NCI-H2107 treated with DMSO at 0.1 percent for 48 hours (cell line): ENCODE measurements at regions not wholly inside any gene's neighbourhood (a gene's known extent, or its start where the extent isn't known, plus 50 kb on each side); places are given as distances from the start of the nearest gene placed in this dataset.

ENCODE experiments used
- DNase-seq: peaks from one replicate; lab custom pipeline; 2025; ENCODE audit not compliant: unreplicated experiment; lab: John Stamatoyannopoulos, UW

DNA sequence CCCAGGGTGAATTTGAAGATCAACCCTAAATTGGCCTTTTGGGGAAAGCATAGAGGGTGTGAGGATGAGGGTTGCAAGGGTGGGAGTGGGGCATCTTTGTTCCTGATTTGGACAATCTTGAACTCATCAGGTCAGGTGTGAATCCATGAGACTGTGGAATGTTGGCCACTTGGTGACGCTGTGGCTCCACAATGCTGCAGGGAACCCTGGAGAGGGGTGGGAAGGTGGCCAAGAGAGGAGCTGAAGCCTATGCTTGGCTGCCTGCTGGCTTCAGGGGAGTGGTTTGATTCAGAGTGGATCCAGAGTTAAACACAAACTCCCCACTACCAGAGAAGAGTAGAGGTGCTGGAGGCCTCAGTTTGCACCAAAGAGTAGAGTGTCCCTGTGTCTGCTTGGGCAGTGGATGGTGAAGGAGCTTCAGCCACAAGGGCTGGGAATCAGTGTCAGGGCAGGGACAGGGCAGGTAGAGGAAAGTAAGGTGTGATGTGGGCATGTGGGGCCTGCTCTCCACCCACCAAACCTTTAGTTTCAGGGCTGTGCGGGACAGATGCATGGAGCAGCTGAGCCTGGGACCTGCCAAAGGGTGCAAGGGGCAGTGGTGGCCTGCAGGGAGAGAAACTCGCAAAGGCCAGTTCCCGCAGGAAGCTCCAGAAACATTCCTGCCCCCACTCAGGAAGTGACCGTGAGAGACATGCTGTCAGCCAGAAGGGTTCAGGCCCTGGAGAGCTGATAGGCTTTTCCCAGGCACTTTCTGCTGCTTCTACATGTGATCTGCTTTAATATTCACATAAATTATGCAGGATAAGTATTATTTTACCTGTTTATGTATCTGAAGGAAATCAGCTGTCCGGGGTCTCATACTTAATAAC, 81.0 kb upstream of the PRSS58 start:
- DNase-seq: peak; percentile 41

GRCh38 chr7:142337054-142338001, 79.5 kb upstream of the PRSS58 start:
- DNase-seq: no peak

DNA sequence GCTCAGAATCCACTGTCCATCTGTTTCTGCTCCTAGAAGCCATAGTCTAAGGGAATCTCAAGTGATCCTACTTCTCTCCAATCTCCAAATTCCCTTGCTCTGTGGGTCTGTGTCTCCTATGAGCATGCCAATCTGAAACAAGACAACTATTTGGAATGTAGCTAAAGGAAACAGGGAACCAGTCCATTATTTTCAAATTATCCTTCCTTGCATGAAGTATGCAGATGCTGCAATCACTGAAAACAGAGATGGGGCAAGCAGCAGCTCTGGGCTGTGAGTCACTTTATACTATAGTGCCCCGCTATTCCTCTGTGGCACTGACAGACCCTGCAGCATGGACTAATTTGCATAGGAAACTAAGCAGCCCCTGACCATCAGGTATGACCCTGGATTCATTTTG, 76.9 kb upstream of the PRSS58 start:
- no peak for DNase-seq

DNA sequence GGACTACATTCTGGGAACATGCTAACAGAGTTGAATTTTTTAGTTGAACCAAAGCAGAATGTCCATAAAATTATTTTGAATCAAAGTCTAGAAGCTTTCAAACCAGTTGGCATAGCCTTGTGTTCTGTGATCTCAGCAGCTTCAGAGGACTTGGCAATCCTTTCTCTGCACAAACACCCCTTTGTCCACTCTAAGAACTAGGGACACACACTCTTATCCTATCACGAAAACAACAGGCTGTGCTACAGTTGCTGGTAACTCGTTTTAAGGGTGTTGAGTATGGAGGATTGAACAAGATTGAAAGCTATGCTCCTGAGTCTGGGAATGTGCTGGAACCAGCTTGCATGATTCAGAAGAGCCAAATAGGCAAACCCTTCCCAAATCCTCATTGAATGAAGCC, 76.4 kb upstream of the PRSS58 start:
- DNase-seq: no peak

- no peak for DNase-seq
These were observed 74.6 kb upstream of the PRSS58 start for GRCh38 chr7:142332421-142332820.

GRCh38 chr7:142331941-142332340, 74.1 kb upstream of the PRSS58 start:
- DNase-seq: no peak

DNA sequence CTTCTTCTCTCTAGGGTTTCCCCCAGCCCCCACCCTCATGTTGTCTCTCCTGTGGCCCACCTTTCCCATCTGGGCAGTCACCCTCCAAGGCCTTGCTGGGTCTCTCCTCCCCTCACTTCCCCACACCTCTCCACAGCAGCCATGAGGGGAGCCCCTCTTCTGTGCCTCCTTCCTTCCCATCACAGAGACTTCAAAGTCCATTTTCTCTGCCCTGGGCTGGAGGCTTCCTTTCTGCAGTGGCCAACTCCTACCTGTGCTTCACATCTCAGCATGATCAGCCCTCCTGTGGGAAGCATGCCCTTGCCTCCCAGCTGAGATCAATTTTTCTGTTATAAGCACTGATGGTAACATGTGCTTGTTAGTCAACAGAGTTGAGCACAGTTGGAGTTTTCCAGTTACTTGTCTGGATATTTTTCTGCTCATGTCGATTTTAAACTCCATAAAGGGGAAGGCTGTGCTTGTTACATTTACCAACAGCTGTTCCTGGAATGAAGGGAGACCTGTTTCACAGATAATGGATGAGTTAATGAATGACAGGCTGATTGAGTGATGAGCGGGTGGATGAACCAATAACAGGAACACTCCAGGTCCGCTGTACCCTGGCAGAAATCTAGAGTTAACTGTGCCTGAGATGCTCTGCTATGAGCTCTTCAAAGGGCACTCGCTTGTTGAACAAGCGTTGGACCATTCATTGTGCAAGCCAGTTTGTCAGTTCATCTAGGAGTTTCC, 71.4 kb upstream of the PRSS58 start:
- DNase-seq: no peak

GRCh38 chr7:142328551-142328950, 70.7 kb upstream of the PRSS58 start:
- DNase-seq: no peak

DNA sequence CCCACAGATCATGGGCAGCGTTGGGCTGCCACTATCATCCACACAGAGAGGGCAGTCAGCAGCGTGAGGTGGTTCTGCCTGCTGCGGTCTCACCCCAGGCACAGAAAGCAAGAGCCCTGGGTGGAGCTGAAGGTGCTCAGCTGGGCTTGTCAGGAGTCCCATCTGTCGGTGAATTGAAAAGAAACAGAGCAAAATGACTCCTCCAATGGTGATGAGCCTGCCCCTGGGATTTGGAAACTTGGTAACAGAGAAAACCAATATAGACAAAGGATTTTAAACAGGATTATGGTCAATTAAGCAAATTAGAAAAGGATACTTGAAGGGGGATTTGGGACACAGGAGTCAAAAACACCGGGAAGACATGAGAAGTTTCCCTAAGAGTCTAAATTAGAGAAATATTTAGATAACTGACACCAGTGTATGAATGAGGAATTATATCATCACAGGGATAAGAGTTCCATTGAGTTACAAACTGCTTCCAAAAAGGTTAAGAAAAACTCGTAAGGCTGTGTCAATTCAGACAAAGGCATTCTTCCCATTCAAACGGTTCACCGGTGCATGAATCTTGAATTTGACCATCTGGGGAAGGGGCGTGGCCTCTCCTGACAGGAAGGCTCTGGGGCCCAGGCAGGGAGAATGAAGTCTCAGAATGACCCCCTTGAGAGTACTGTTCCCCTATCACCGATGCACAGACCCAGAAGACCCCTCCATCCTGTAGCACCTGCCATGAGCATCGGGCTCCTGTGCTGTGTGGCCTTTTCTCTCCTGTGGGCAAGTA, 70.0 kb upstream of the PRSS58 start:
- DNase-seq: no peak

- no peak for DNase-seq
These were observed 65.8 kb upstream of the PRSS58 start for GRCh38 chr7:142323706-142324105.

GRCh38 chr7:142321391-142321790, 63.5 kb upstream of the PRSS58 start:
- no peak for DNase-seq

DNA sequence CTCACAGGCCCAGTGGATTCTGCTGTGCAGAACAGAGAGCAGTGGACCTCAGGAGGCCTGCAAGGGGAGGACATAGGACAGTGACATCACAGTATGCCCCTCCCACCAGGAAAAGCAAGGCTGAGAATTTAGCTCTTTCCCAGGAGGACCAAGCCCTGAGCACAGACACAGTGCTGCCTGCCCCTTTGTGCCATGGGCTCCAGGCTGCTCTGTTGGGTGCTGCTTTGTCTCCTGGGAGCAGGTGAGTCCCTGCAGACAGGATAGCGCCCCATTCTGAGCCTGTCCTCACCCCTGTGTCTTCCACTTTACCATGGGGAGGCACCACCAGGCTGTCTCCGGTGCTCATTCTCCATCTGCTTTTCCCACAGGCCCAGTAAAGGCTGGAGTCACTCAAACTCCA, 63.0 kb upstream of the PRSS58 start:
- DNase-seq: no peak

GRCh38 chr7:142319970-142320369, 62.1 kb upstream of the PRSS58 start:
- no peak for DNase-seq

GRCh38 chr7:142314281-142314680, 56.4 kb upstream of the PRSS58 start:
- no peak for DNase-seq

GRCh38 chr7:142313528-142313927, 55.7 kb upstream of the PRSS58 start:
- DNase-seq: no peak

- DNase-seq: no peak
These were observed 54.0 kb upstream of the PRSS58 start for GRCh38 chr7:142311876-142312275.

DNA sequence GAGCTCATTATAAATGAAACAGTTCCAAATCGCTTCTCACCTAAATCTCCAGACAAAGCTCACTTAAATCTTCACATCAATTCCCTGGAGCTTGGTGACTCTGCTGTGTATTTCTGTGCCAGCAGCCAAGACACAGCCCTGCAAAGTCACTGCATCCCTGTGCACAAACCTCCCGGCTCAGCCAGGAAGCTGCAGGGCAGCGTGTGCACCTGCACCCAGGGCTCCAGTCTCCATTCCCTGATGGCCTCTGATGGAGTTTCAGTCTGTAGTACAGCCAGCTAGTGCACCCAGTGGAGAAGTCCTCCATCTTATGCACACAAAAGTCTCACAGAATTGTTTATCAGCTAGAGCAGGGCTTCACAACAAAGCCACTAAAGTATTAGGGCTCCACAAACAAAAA, 51.1 kb upstream of the PRSS58 start:
- DNase-seq: no peak

- no peak for DNase-seq
These were observed 50.5 kb upstream of the PRSS58 start for GRCh38 chr7:142308326-142308725.
